A549 (cell line): ENCODE measurements at regions not wholly inside any gene's neighbourhood (a gene's known extent, or its start where the extent isn't known, plus 50 kb on each side); places are given as distances from the start of the nearest gene placed in this dataset.

Experiments used
- EP300 ChIP-seq, 2 experiments: fragments of >200 bp; sonication (Bioruptor Twin); formaldehyde crosslinking; IDR thresholded peaks; 2 replicates in 1 of 2; 3 replicates in 1 of 2; pipeline ENCODE4 v1.6.1; 2016 to 2017
- JUN ChIP-seq, 2 experiments: fragments of >200 bp; sonication (Bioruptor Twin); formaldehyde crosslinking; IDR thresholded peaks; 2 replicates in 1 of 2; 3 replicates in 1 of 2; pipeline ENCODE4 v1.6.1; 2016 to 2017
- POLR2A ChIP-seq: IDR thresholded peaks from 2 replicates; pipeline ENCODE4 v1.6.1; 2012; ENCODE audit warnings: mild to moderate bottlenecking, low read length
- RFX5 ChIP-seq: fragments of 450-650 bp; IDR thresholded peaks from 2 replicates; pipeline ENCODE4 v1.7.1; 2014; ENCODE audit warnings: antibody characterized with exemption, mild to moderate bottlenecking, moderate library complexity
- RNF2 ChIP-seq: fragments of 200-600 bp; sonication (generic); IDR thresholded peaks from 2 replicates; pipeline ENCODE4 v1.6.1; 2016; ENCODE audit warnings: low read depth, mild to moderate bottlenecking, antibody characterized with exemption, moderate library complexity, borderline replicate concordance
- ZSCAN20 ChIP-seq: fragments of 250-450 bp; sonication (Bioruptor Pico); IDR thresholded peaks from 2 replicates; pipeline ENCODE4 v1.8.0; 2022; ENCODE audit warnings: mild to moderate bottlenecking, moderate library complexity
- TF ChIP-seq, protein P1 (sequence below): fragments of >200 bp; sonication (Bioruptor Twin); formaldehyde crosslinking; IDR thresholded peaks from 3 replicates; pipeline ENCODE4 v1.5.1; 2016
- TF ChIP-seq, protein P2 (sequence below): IDR thresholded peaks from 2 replicates; pipeline ENCODE4 v1.6.1; 2012; ENCODE audit warnings: low read depth, borderline replicate concordance

DNA sequence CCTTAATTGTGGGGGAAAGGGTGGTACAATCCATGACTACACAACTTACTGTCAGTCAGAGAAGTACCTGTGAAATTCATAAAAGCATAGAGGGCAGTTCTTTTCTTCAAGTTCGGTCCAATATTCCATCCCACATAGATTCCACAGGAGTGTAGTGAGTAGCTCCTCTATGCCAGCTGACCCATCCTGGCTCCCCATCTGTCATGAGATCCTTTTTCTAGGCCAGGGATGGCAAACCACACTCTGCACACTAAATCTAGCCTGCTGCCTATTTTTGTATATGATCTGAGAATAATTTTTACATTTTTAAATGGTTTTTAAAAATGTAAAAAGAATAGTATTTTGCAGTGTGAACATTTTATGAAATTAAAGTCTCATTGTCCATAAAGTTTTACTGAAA is 107.0 kb upstream of the TSPAN2 start:
- TF ChIP-seq, protein P1, sequence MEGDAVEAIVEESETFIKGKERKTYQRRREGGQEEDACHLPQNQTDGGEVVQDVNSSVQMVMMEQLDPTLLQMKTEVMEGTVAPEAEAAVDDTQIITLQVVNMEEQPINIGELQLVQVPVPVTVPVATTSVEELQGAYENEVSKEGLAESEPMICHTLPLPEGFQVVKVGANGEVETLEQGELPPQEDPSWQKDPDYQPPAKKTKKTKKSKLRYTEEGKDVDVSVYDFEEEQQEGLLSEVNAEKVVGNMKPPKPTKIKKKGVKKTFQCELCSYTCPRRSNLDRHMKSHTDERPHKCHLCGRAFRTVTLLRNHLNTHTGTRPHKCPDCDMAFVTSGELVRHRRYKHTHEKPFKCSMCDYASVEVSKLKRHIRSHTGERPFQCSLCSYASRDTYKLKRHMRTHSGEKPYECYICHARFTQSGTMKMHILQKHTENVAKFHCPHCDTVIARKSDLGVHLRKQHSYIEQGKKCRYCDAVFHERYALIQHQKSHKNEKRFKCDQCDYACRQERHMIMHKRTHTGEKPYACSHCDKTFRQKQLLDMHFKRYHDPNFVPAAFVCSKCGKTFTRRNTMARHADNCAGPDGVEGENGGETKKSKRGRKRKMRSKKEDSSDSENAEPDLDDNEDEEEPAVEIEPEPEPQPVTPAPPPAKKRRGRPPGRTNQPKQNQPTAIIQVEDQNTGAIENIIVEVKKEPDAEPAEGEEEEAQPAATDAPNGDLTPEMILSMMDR, result no peak
- TF ChIP-seq EP300 (IDR thresholded peaks at IDR 0.05) (no peak), POLR2A (no peak), ZSCAN20 (CRISPR knock-in tag) (no peak), RFX5 (no peak), RNF2 (no peak), JUN (IDR thresholded peaks at IDR 0.05) (no peak)
- TF ChIP-seq, protein P2, sequence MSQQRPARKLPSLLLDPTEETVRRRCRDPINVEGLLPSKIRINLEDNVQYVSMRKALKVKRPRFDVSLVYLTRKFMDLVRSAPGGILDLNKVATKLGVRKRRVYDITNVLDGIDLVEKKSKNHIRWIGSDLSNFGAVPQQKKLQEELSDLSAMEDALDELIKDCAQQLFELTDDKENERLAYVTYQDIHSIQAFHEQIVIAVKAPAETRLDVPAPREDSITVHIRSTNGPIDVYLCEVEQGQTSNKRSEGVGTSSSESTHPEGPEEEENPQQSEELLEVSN, result no peak
